ENCODE measurements at regions not wholly inside any gene's neighbourhood (a gene's known extent, or its start where the extent isn't known, plus 50 kb on each side); places are given as distances from the start of the nearest gene placed in this dataset.

- no peak for TF ChIP-seq EZH2 (IDR thresholded peaks at IDR 0.05; ENCODE audit: insufficient read depth, low read length)
- peak; percentile 19 for TF ChIP-seq CTCF (IDR thresholded peaks at IDR 0.05; ENCODE audit: insufficient read depth, low read depth, low read length)
These were observed 99.9 kb downstream of the PHETA1 start for GRCh38 chr12:111268738-111269572.
